Astrocyte (in vitro differentiated cells and primary cell): ENCODE measurements at regions not wholly inside any gene's neighbourhood (a gene's known extent, or its start where the extent isn't known, plus 50 kb on each side); places are given as distances from the start of the nearest gene placed in this dataset.

ENCODE experiments used
- DNase-seq: peaks from one replicate; pipeline ENCODE4 v3.0.0-alpha.2; 2010; ENCODE audit warnings: low read depth
- FAIRE-seq: peaks from 2 replicates; lab custom pipeline; 2011; peaks lifted over from hg19 to GRCh38; lab: Jason Lieb, UNC
- H2AFZ ChIP-seq: 2 replicates; pipeline ENCODE4 v1.6.0; 2012; ENCODE audit warnings: low read depth, low read length, inconsistent platforms
- H3K27ac ChIP-seq: 2 replicates; pipeline ENCODE4 v1.5.1; 2011; ENCODE audit warnings: low read depth, low read length, inconsistent platforms
- H3K27me3 ChIP-seq: 2 replicates; pipeline ENCODE4 v1.6.0; 2011; ENCODE audit warnings: low read length, inconsistent platforms; ENCODE audit not compliant: insufficient read depth
- H3K36me3 ChIP-seq: 2 replicates; pipeline ENCODE4 v1.5.1; 2011; ENCODE audit warnings: low read length, inconsistent platforms; ENCODE audit not compliant: insufficient read depth
- H3K4me1 ChIP-seq: 2 replicates; pipeline ENCODE4 v1.5.1; 2011; ENCODE audit warnings: low read length, inconsistent platforms; ENCODE audit not compliant: insufficient read depth
- H3K4me2 ChIP-seq: 2 replicates; pipeline ENCODE4 v1.6.0; 2012; ENCODE audit warnings: low read length, inconsistent platforms
- H3K4me3 ChIP-seq: 2 replicates; pipeline ENCODE4 v1.5.1; 2011; ENCODE audit warnings: low read depth, mild to moderate bottlenecking, low read length, inconsistent platforms; ENCODE audit not compliant: insufficient read depth
- H3K79me2 ChIP-seq: 2 replicates; pipeline ENCODE4 v1.6.0; 2012; ENCODE audit warnings: mild to moderate bottlenecking, low read length, inconsistent platforms; ENCODE audit not compliant: insufficient read depth
- H3K9ac ChIP-seq: 2 replicates; pipeline ENCODE4 v1.6.0; 2012; ENCODE audit warnings: mild to moderate bottlenecking, low read length, inconsistent platforms
- H3K9me3 ChIP-seq: 2 replicates; pipeline ENCODE4 v1.5.1; 2012; ENCODE audit warnings: low read depth, mild to moderate bottlenecking, low read length, inconsistent platforms; ENCODE audit not compliant: insufficient read depth
- H4K20me1 ChIP-seq: 2 replicates; pipeline ENCODE4 v1.6.0; 2012; ENCODE audit warnings: low read length, inconsistent platforms; ENCODE audit not compliant: insufficient read depth
- H3K27ac Mint-ChIP-seq: one replicate; pipeline ENCODE4 v1.8.0; 2021; ENCODE audit warnings: mild to moderate bottlenecking, mixed read lengths; ENCODE audit not compliant: unreplicated experiment
- H3K27me3 Mint-ChIP-seq: one replicate; pipeline ENCODE4 v1.8.0; 2021; ENCODE audit warnings: low read depth, mixed read lengths; ENCODE audit not compliant: unreplicated experiment
- H3K36me3 Mint-ChIP-seq: one replicate; pipeline ENCODE4 v1.8.0; 2021; ENCODE audit warnings: low read depth, mixed read lengths; ENCODE audit not compliant: unreplicated experiment
- H3K4me1 Mint-ChIP-seq: one replicate; pipeline ENCODE4 v1.8.0; 2021; ENCODE audit warnings: low read depth, mixed read lengths; ENCODE audit not compliant: unreplicated experiment
- H3K4me3 Mint-ChIP-seq: one replicate; pipeline ENCODE4 v1.8.0; 2021; ENCODE audit warnings: mild to moderate bottlenecking, moderate library complexity, mixed read lengths; ENCODE audit not compliant: unreplicated experiment
- H3K9me3 Mint-ChIP-seq: one replicate; pipeline ENCODE4 v1.8.0; 2021; ENCODE audit warnings: mild to moderate bottlenecking, mixed read lengths; ENCODE audit not compliant: unreplicated experiment
- EZH2 ChIP-seq: IDR thresholded peaks from 2 replicates; pipeline ENCODE4 v1.6.1; 2012; ENCODE audit warnings: mild to moderate bottlenecking, low read length, inconsistent platforms; ENCODE audit not compliant: insufficient read depth
- TF ChIP-seq, protein P1 (sequence below): IDR thresholded peaks from 2 replicates; pipeline ENCODE4 v1.5.1; 2011; ENCODE audit warnings: low read depth, mild to moderate bottlenecking, inconsistent platforms, low read length, moderate library complexity; ENCODE audit not compliant: insufficient read depth

DNA sequence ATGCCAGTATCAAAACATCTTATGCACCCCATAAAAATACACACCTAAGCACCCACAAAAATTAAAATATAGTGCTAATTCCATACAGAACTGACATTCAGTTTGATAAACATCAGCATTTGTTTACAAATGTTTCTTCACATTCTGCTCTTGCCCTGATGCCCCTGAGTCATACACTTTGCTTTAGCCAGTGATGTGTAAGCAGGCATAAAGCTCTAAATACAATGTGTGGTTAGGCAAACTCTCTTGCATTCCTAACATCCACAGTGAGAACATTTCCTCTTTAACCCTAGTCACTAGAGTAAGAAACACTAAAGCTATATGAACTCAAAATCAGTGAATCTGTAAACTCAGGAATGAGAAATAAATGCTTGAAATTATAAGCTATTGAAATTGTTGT lies 1060.7 kb downstream of the FAM181B start:
- H3K27ac ChIP-seq = no peak overlapping the region

DNA sequence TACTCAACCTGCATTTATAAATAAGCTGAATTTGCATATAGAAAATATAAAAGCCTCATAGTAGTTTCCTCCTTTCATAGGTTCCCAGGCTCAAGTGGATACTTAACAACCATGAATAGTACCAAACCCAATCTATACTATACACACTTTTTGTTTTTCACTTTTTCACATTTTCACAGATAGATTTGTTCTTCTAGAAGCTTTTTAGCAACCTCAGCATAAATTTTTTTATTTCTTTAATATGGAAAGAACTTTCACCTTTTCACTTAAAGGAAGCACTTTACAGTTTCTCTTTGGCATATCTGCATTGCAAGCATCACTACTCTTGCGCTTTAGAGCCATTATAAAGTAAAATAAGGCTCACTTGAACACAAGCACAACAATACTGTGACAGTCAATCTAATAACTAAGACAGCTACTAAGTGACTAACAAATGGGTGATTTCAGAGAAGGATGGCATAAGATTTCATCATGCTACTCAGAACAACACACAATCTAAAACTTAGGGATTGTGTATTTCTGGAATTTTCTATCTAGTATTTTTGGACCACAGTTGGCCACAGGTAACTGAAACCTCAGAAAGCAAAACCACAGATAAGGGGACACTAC lies 1063.6 kb downstream of the FAM181B start:
- no peaks in the 10 kb centered on the region for H3K27me3 Mint-ChIP-seq
- no peak for DNase-seq
- Histone ChIP-seq H3K4me3 (no peak overlapping the region), H3K27me3 (no peaks in the 10 kb centered on the region), H3K4me2 (no peak overlapping the region), H3K79me2 (no peaks in the 10 kb centered on the region), H2AFZ (no peak overlapping the region), H3K27ac (no peak overlapping the region), H3K9me3 (no peaks in the 10 kb centered on the region), H3K4me1 (no peaks in the 10 kb centered on the region), H3K36me3 (no peaks in the 10 kb centered on the region), H3K9ac (no peak overlapping the region), H4K20me1 (no peaks in the 10 kb centered on the region)
- no peak overlapping the region for H3K4me3 Mint-ChIP-seq
- H3K27ac Mint-ChIP-seq = peak overlapping the region; percentile 12
- no peak for FAIRE-seq
- TF ChIP-seq EZH2 = no peak
- TF ChIP-seq, protein P1, sequence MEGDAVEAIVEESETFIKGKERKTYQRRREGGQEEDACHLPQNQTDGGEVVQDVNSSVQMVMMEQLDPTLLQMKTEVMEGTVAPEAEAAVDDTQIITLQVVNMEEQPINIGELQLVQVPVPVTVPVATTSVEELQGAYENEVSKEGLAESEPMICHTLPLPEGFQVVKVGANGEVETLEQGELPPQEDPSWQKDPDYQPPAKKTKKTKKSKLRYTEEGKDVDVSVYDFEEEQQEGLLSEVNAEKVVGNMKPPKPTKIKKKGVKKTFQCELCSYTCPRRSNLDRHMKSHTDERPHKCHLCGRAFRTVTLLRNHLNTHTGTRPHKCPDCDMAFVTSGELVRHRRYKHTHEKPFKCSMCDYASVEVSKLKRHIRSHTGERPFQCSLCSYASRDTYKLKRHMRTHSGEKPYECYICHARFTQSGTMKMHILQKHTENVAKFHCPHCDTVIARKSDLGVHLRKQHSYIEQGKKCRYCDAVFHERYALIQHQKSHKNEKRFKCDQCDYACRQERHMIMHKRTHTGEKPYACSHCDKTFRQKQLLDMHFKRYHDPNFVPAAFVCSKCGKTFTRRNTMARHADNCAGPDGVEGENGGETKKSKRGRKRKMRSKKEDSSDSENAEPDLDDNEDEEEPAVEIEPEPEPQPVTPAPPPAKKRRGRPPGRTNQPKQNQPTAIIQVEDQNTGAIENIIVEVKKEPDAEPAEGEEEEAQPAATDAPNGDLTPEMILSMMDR = no peak
- no peaks in the 10 kb centered on the region for H3K9me3 Mint-ChIP-seq
- H3K36me3 Mint-ChIP-seq = no peaks in the 10 kb centered on the region
- peaks cover 11% of the 10 kb centered on the region for H3K4me1 Mint-ChIP-seq

More for the DNA sequence above, 1060.7 kb downstream of the FAM181B start:
- Mint-ChIP-seq H3K9me3 (no peaks in the 10 kb centered on the region), H3K36me3 (no peaks in the 10 kb centered on the region), H3K4me3 (no peak overlapping the region), H3K27ac (no peak overlapping the region), H3K4me1 (peaks cover 11% of the 10 kb centered on the region), H3K27me3 (no peaks in the 10 kb centered on the region)
- H3K4me2 ChIP-seq = no peak overlapping the region
- H3K36me3 ChIP-seq = no peaks in the 10 kb centered on the region
- no peaks in the 10 kb centered on the region for H3K79me2 ChIP-seq
- no peak overlapping the region for H3K9ac ChIP-seq
- H3K4me3 ChIP-seq = no peak overlapping the region
- TF ChIP-seq EZH2 = no peak
- TF ChIP-seq, protein P1 = no peak
- no peak for FAIRE-seq
- no peaks in the 10 kb centered on the region for H3K4me1 ChIP-seq
- no peaks in the 10 kb centered on the region for H4K20me1 ChIP-seq
- H3K27me3 ChIP-seq = no peaks in the 10 kb centered on the region
- DNase-seq = no peak
- no peaks in the 10 kb centered on the region for H3K9me3 ChIP-seq
- H2AFZ ChIP-seq = no peak overlapping the region

DNA sequence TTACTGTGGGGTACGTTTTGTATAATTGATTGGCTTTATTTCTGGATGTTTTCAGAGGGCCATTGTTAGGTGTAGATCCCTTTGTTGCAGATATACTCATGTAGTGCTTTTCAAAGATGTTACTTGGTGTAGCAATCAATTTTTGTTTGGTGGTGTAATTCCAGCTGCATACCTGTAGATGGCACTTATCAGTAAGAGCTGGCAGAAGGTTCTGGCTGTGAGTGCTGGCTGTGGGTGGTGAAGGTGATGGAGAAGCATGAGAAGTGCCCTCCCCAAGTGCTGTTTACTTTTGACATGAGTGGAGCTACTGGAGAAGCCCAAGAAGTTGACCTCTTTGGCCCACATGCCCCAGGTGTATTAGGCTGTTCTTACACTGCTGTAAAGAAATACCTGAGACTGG lies 1074.9 kb downstream of the FAM181B start:
- H3K27ac Mint-ChIP-seq = no peak overlapping the region
- H3K4me1 Mint-ChIP-seq = peaks cover 11% of the 10 kb centered on the region
- no peak overlapping the region for H3K4me3 Mint-ChIP-seq
- no peak for TF ChIP-seq EZH2
- TF ChIP-seq, protein P1 = peak; percentile 43
- FAIRE-seq (no peak), DNase-seq (no peak)
- Histone ChIP-seq H2AFZ (no peak overlapping the region), H3K4me3 (no peak overlapping the region), H3K27me3 (no peaks in the 10 kb centered on the region), H3K27ac (no peak overlapping the region), H3K4me1 (no peaks in the 10 kb centered on the region), H3K79me2 (no peaks in the 10 kb centered on the region), H3K4me2 (no peak overlapping the region), H3K9ac (no peak overlapping the region), H3K9me3 (no peaks in the 10 kb centered on the region), H3K36me3 (no peaks in the 10 kb centered on the region), H4K20me1 (no peaks in the 10 kb centered on the region)
- H3K9me3 Mint-ChIP-seq = peaks cover 8% of the 10 kb centered on the region
- H3K27me3 Mint-ChIP-seq = peaks cover 2% of the 10 kb centered on the region
- H3K36me3 Mint-ChIP-seq = no peaks in the 10 kb centered on the region
